Activated T-cell treated with anti-CD3 and anti-CD28 coated beads for 48 hours (primary cell): ENCODE measurements at regions not wholly inside any gene's neighbourhood (a gene's known extent, or its start where the extent isn't known, plus 50 kb on each side); places are given as distances from the start of the nearest gene placed in this dataset.

Experiments used
- DNase-seq: peaks from one replicate; pipeline ENCODE4 v3.0.0-alpha.2; 2020; ENCODE audit warnings: low read depth

- DNase-seq, result no peak
Measured at GRCh38 chr10:118537623-118538022, 57.8 kb downstream of the PRLHR start.

- DNase-seq, result no peak
Measured at GRCh38 chr10:118534136-118534535, 61.3 kb downstream of the PRLHR start.

GRCh38 chr10:118531105-118531852 is 64.2 kb downstream of the PRLHR start:
- DNase-seq, result no peak

- no peak for DNase-seq
Measured at GRCh38 chr10:118528426-118528825, 67.0 kb downstream of the PRLHR start.

- no peak for DNase-seq
Measured at GRCh38 chr10:118523775-118524174, 71.7 kb downstream of the PRLHR start.

- no peak for DNase-seq
Measured at GRCh38 chr10:118522791-118523498, 72.5 kb downstream of the PRLHR start.

GRCh38 chr10:118521415-118522117 is 73.9 kb downstream of the PRLHR start:
- no peak for DNase-seq

GRCh38 chr10:118520116-118520742 is 75.2 kb downstream of the PRLHR start:
- no peak for DNase-seq

GRCh38 chr10:118518095-118518494 is 77.4 kb downstream of the PRLHR start:
- no peak for DNase-seq

GRCh38 chr10:118516716-118517115 is 78.7 kb downstream of the PRLHR start:
- no peak for DNase-seq

GRCh38 chr10:118513174-118513573 is 82.3 kb downstream of the PRLHR start:
- no peak for DNase-seq

- DNase-seq, result no peak
Measured at GRCh38 chr10:118511711-118512110, 83.7 kb downstream of the PRLHR start.

- DNase-seq, result no peak
Measured at GRCh38 chr10:118508863-118509262, 86.6 kb downstream of the PRLHR start.

- no peak for DNase-seq
Measured at GRCh38 chr10:118508355-118508754, 87.1 kb downstream of the PRLHR start.

- no peak for DNase-seq
Measured at GRCh38 chr10:118506671-118507590, 88.5 kb downstream of the PRLHR start.

- no peak for DNase-seq
Measured at GRCh38 chr10:118505363-118505762, 90.1 kb downstream of the PRLHR start.

- DNase-seq, result no peak
Measured at GRCh38 chr10:118504467-118505205, 90.8 kb downstream of the PRLHR start.

GRCh38 chr10:118504044-118504443 is 91.4 kb downstream of the PRLHR start:
- no peak for DNase-seq

GRCh38 chr10:118503192-118503591 is 92.3 kb downstream of the PRLHR start:
- DNase-seq, result no peak

GRCh38 chr10:118501637-118502440 is 93.6 kb downstream of the PRLHR start:
- DNase-seq, result no peak
